Vagina (tissue), 2 donors: ENCODE measurements at regions not wholly inside any gene's neighbourhood (a gene's known extent, or its start where the extent isn't known, plus 50 kb on each side); places are given as distances from the start of the nearest gene placed in this dataset.

Experiments
- DNase-seq, 2 donors: peaks; one replicate each; pipeline ENCODE4 v3.0.0-alpha.2; 2017; ENCODE audit errors: extremely low spot score in 2 of 2
- H3K27ac ChIP-seq: fragments of 200-600 bp; sonication (generic); one replicate; pipeline ENCODE4 v1.5.1; 2019
- H3K27me3 ChIP-seq: fragments of 200-600 bp; sonication (generic); one replicate; pipeline ENCODE4 v1.5.1; 2019
- H3K36me3 ChIP-seq, 2 donors: fragments of 200-600 bp; sonication (generic); one replicate each; pipeline ENCODE4 v1.5.1; 2017 to 2019
- H3K4me1 ChIP-seq: fragments of 200-600 bp; sonication (generic); one replicate; pipeline ENCODE4 v1.5.1; 2019
- H3K4me3 ChIP-seq, 2 donors: fragments of 200-600 bp; sonication (generic); 1 replicate in 1 of 2; 2 replicates in 1 of 2; pipeline ENCODE4 v1.5.1; 2016 to 2019
- H3K9me3 ChIP-seq: fragments of 200-600 bp; sonication (generic); one replicate; pipeline ENCODE4 v1.5.1; 2019
- CTCF ChIP-seq, 3 experiments: fragments of 450-650 bp in 2 of 3; fragments of 200-600 bp in 1 of 3; sonication (generic) in 1 of 3; IDR thresholded peaks; one replicate each; pipeline ENCODE4 v1.5.1; 2017 to 2019; ENCODE audit warnings: antibody characterized with exemption in 3 of 3, mild to moderate bottlenecking in 2 of 3, moderate library complexity in 2 of 3
- POLR2A ChIP-seq, 2 donors: fragments of 450-650 bp; IDR thresholded peaks; one replicate each; pipeline ENCODE4 v1.6.1; 2017; ENCODE audit warnings: antibody characterized with exemption in 2 of 2, mild to moderate bottlenecking in 2 of 2, moderate library complexity in 2 of 2
- POLR2AphosphoS5 ChIP-seq, 2 donors: sonication (generic); formaldehyde crosslinking; IDR thresholded peaks; one replicate each; pipeline ENCODE4 v1.9.0; 2017; ENCODE audit warnings: antibody characterized with exemption in 2 of 2, mild to moderate bottlenecking in 2 of 2, low read depth in 1 of 2; ENCODE audit not compliant: insufficient read depth in 1 of 2
- intact Hi-C: fragments of 100-400 bp; cut with DNase I; formaldehyde crosslinking; loops from one replicate; pipeline ENCODE4 v1.15.1; 2023

- Histone ChIP-seq H3K9me3 (no peaks in the 10 kb centered on the region), H3K27ac (no peak overlapping the region), H3K36me3 (no peaks in the 10 kb centered on the region), H3K4me1 (no peaks in the 10 kb centered on the region), H3K27me3 (no peaks in the 10 kb centered on the region), H3K4me3 (no peak overlapping the region)
- intact Hi-C loops = no loop called here
- DNase-seq = no peak
- TF ChIP-seq POLR2A (IDR thresholded peaks at IDR 0.05) = no peak
- TF ChIP-seq POLR2AphosphoS5 (IDR thresholded peaks at IDR 0.05; ENCODE audit: insufficient read depth in 1 of 2, low read depth in 1 of 2) = no peak
- TF ChIP-seq CTCF (IDR thresholded peaks at IDR 0.05) = no peak
These were observed 276.9 kb downstream of the NOVA1 start for GRCh38 chr14:26320886-26321285.

DNA sequence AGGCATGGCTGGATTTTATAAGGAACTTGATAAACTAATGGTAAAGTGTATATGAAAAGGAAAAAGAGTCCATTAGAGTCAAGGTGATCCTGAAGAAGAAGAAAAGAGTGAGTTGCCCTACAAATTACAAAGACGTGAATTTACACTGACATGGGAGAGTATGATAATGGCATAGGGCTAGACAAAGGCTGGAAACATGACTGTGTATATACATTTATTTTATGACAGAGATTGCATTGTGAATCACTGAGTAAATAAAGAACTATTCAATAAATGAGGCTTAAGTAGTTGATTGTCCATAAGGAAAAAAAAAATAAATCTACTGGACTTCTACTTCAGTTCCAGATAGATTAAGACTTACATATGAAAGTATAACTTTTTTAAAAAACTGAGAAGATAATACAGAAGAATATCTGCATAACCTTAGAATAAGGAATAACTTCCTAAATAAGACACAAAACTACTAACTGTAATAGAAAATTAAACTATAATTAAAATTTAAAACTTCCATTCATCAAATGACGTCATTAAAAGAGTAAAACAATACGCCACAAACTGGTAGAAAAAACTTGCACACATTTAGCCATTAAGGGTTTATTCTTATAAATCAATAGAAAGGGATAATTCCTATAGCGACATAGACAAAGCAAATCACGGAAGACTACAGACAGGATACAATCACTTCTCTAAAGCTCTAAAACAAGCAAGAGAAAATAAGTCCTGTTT, 278.5 kb downstream of the NOVA1 start:
- Histone ChIP-seq H3K4me1 (no peaks in the 10 kb centered on the region), H3K36me3 (no peaks in the 10 kb centered on the region), H3K4me3 (no peak overlapping the region), H3K27me3 (no peaks in the 10 kb centered on the region), H3K27ac (no peak overlapping the region), H3K9me3 (no peaks in the 10 kb centered on the region)
- TF ChIP-seq POLR2AphosphoS5 (IDR thresholded peaks at IDR 0.05; ENCODE audit: insufficient read depth in 1 of 2, low read depth in 1 of 2) = no peak
- no peak for TF ChIP-seq POLR2A (IDR thresholded peaks at IDR 0.05)
- no peak for TF ChIP-seq CTCF (IDR thresholded peaks at IDR 0.05)
- intact Hi-C loops = no loop called here
- no peak for DNase-seq

DNA sequence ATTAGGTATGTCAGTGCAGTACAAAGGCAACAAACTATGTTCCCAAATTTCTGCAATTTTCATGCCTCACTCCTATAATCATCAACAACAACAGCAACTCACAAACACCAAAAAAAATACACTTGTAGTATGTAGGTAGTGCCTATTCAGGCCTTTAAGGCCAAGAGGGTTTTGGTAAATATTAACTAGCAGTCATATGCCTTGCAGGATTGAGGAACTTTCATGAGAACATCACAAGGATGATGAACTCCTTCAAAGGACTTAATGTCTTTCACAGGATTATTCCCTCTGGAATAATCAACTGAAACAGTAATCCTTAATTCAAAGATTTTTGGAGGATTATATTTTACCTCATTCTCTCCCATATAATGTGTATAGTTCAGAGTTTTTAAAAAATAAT, 293.8 kb downstream of the NOVA1 start:
- no peak for TF ChIP-seq CTCF (IDR thresholded peaks at IDR 0.05)
- TF ChIP-seq POLR2AphosphoS5 (IDR thresholded peaks at IDR 0.05; ENCODE audit: insufficient read depth in 1 of 2, low read depth in 1 of 2) = no peak
- no peak for TF ChIP-seq POLR2A (IDR thresholded peaks at IDR 0.05)
- Histone ChIP-seq H3K27me3 (no peaks in the 10 kb centered on the region), H3K36me3 (no peaks in the 10 kb centered on the region), H3K27ac (no peak overlapping the region), H3K9me3 (no peaks in the 10 kb centered on the region), H3K4me1 (no peaks in the 10 kb centered on the region), H3K4me3 (no peak overlapping the region)
- intact Hi-C loops = no loop called here
- DNase-seq = no peak

DNA sequence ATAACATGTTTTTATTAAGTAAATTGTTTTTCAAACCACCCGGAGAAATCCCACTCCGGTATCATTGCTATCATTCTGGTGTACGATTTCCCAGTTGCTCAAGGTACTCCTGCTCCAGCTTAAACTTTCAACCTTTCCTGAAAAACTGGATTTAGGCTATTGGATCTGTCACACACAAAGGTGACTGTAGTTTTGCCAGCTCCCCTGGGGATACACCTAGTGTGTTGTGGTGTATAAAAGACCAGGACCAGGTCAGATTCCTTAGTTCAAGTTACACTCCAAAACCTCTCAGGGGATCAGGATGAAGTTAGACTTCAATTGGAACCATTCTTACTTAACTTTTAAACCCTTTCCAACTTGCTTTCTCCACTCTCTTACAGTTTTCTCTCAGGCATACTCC, 303.9 kb downstream of the NOVA1 start:
- H3K4me3 ChIP-seq = no peak overlapping the region
- no peak overlapping the region for H3K27ac ChIP-seq
- H3K36me3 ChIP-seq = no peaks in the 10 kb centered on the region
- H3K9me3 ChIP-seq = no peaks in the 10 kb centered on the region
- no peak for TF ChIP-seq POLR2AphosphoS5 (IDR thresholded peaks at IDR 0.05; ENCODE audit: insufficient read depth in 1 of 2, low read depth in 1 of 2)
- no peak for TF ChIP-seq CTCF (IDR thresholded peaks at IDR 0.05)
- TF ChIP-seq POLR2A (IDR thresholded peaks at IDR 0.05) = no peak
- H3K27me3 ChIP-seq = no peaks in the 10 kb centered on the region
- intact Hi-C loops = no loop called here
- H3K4me1 ChIP-seq = no peaks in the 10 kb centered on the region
- DNase-seq = no peak

- H3K36me3 ChIP-seq = no peaks in the 10 kb centered on the region
- H3K27me3 ChIP-seq = no peaks in the 10 kb centered on the region
- H3K4me3 ChIP-seq = no peak overlapping the region
- intact Hi-C loops = no loop called here
- H3K4me1 ChIP-seq = peaks cover 7% of the 10 kb centered on the region
- no peaks in the 10 kb centered on the region for H3K9me3 ChIP-seq
- no peak for DNase-seq
- no peak overlapping the region for H3K27ac ChIP-seq
- no peak for TF ChIP-seq POLR2AphosphoS5 (IDR thresholded peaks at IDR 0.05; ENCODE audit: insufficient read depth in 1 of 2, low read depth in 1 of 2)
- TF ChIP-seq POLR2A (IDR thresholded peaks at IDR 0.05) = no peak
- TF ChIP-seq CTCF (IDR thresholded peaks at IDR 0.05) = no peak
These were observed 307.8 kb downstream of the NOVA1 start for GRCh38 chr14:26289891-26290486.
